ENCODE measurements at regions not wholly inside any gene's neighbourhood (a gene's known extent, or its start where the extent isn't known, plus 50 kb on each side); places are given as distances from the start of the nearest gene placed in this dataset.

- TF ChIP-seq CTCF (conservative IDR thresholded peaks at IDR 0.05; ENCODE audit: low read depth, low read length) = no peak
- TF ChIP-seq EZH2 (IDR thresholded peaks at IDR 0.05; ENCODE audit: borderline replicate concordance, low read depth, low read length, poor library complexity, severe bottlenecking) = no peak
Measured at GRCh38 chr19:5398693-5399057, 56.5 kb upstream of the ZNRF4 start.
